CD4-positive, alpha-beta T cell treated with Interleukin-17A for 4 hours (primary cell): ENCODE measurements at regions not wholly inside any gene's neighbourhood (a gene's known extent, or its start where the extent isn't known, plus 50 kb on each side); places are given as distances from the start of the nearest gene placed in this dataset.

Source experiments
- DNase-seq: peaks from one replicate; pipeline ENCODE4 v3.0.0-alpha.2; 2020; ENCODE audit warnings: mixed read lengths

- DNase-seq: no peak
Observed at GRCh38 chr16:6170022-6170421, 1072.4 kb upstream of the EEF2KMT start.

GRCh38 chr16:6165330-6165979, 1067.9 kb upstream of the EEF2KMT start:
- DNase-seq: no peak

- DNase-seq: no peak
Observed at GRCh38 chr16:6160871-6161270, 1063.3 kb upstream of the EEF2KMT start.

- DNase-seq: no peak
Observed at GRCh38 chr16:6160303-6160702, 1062.7 kb upstream of the EEF2KMT start.

GRCh38 chr16:6157806-6158205, 1060.2 kb upstream of the EEF2KMT start:
- no peak for DNase-seq

GRCh38 chr16:6155271-6155670, 1057.7 kb upstream of the EEF2KMT start:
- DNase-seq: no peak

- no peak for DNase-seq
Observed at GRCh38 chr16:6153901-6154300, 1056.3 kb upstream of the EEF2KMT start.

GRCh38 chr16:6149031-6149430, 1051.4 kb upstream of the EEF2KMT start:
- DNase-seq: no peak

- no peak for DNase-seq
Observed at GRCh38 chr16:6148361-6148760, 1050.8 kb upstream of the EEF2KMT start.

GRCh38 chr16:6146874-6147425, 1049.4 kb upstream of the EEF2KMT start:
- no peak for DNase-seq

GRCh38 chr16:6146356-6146755, 1048.8 kb upstream of the EEF2KMT start:
- DNase-seq: no peak

- no peak for DNase-seq
Observed at GRCh38 chr16:6144463-6144862, 1046.9 kb upstream of the EEF2KMT start.

- DNase-seq: no peak
Observed at GRCh38 chr16:6143020-6143419, 1045.4 kb upstream of the EEF2KMT start.

GRCh38 chr16:6133009-6133557, 1035.5 kb upstream of the EEF2KMT start:
- no peak for DNase-seq

GRCh38 chr16:6132121-6132520, 1034.5 kb upstream of the EEF2KMT start:
- no peak for DNase-seq

GRCh38 chr16:6131526-6132050, 1034.0 kb upstream of the EEF2KMT start:
- no peak for DNase-seq

GRCh38 chr16:6125483-6126259, 1028.1 kb upstream of the EEF2KMT start:
- DNase-seq: no peak

- no peak for DNase-seq
Observed at GRCh38 chr16:6124136-6124535, 1026.5 kb upstream of the EEF2KMT start.

- no peak for DNase-seq
Observed at GRCh38 chr16:6122401-6122800, 1024.8 kb upstream of the EEF2KMT start.

- no peak for DNase-seq
Observed at GRCh38 chr16:6114691-6115090, 1017.1 kb upstream of the EEF2KMT start.

GRCh38 chr16:6113749-6114148, 1016.2 kb upstream of the EEF2KMT start:
- DNase-seq: no peak

GRCh38 chr16:6112700-6113099, 1015.1 kb upstream of the EEF2KMT start:
- no peak for DNase-seq

GRCh38 chr16:6111390-6111789, 1013.8 kb upstream of the EEF2KMT start:
- DNase-seq: no peak

- DNase-seq: no peak
Observed at GRCh38 chr16:6110346-6110745, 1012.8 kb upstream of the EEF2KMT start.
